GM23338 (cell line): ENCODE measurements at regions not wholly inside any gene's neighbourhood (a gene's known extent, or its start where the extent isn't known, plus 50 kb on each side); places are given as distances from the start of the nearest gene placed in this dataset.

Source experiments
- ATAC-seq: fragments of 200-7000 bp; cut with Tn5 transposase; 3 replicates; pipeline ENCODE4 v1.9.1; 2020
- DNase-seq: peaks from one replicate; pipeline ENCODE4 v3.0.0-alpha.2; 2015; ENCODE audit warnings: low spot score
- H2AFZ ChIP-seq: fragments of 200-600 bp; sonication (generic); 2 replicates; pipeline ENCODE4 v1.8.0; 2016; ENCODE audit warnings: antibody characterized with exemption, mild to moderate bottlenecking, moderate library complexity
- H3F3A ChIP-seq: fragments of 200-600 bp; sonication (generic); replicated peaks from 2 replicates; pipeline ENCODE4 v1.8.0; 2017; ENCODE audit warnings: antibody characterized with exemption, mixed run types, low read depth
- H3K27ac ChIP-seq: fragments of 200-600 bp; sonication (generic); 2 replicates; pipeline ENCODE4 v1.6.1; 2016; ENCODE audit warnings: low read depth
- H3K27me3 ChIP-seq: fragments of 200-600 bp; sonication (generic); 2 replicates; pipeline ENCODE4 v1.8.0; 2016; ENCODE audit warnings: mild to moderate bottlenecking, mixed run types, moderate library complexity; ENCODE audit not compliant: insufficient read depth
- H3K36me3 ChIP-seq: fragments of 200-600 bp; sonication (generic); 2 replicates; pipeline ENCODE4 v1.8.0; 2016; ENCODE audit warnings: mild to moderate bottlenecking; ENCODE audit not compliant: insufficient read depth
- H3K4me1 ChIP-seq: fragments of 200-600 bp; sonication (generic); 2 replicates; pipeline ENCODE4 v1.8.0; 2016; ENCODE audit warnings: mild to moderate bottlenecking, moderate library complexity; ENCODE audit not compliant: insufficient read depth
- H3K4me2 ChIP-seq: fragments of 200-600 bp; sonication (generic); 2 replicates; pipeline ENCODE4 v1.7.1; 2017; ENCODE audit warnings: mixed run types
- H3K4me3 ChIP-seq: fragments of 200-600 bp; sonication (generic); 2 replicates; pipeline ENCODE4 v1.6.1; 2016; ENCODE audit warnings: mixed run types
- H3K79me2 ChIP-seq: fragments of 200-600 bp; sonication (generic); replicated peaks from 2 replicates; pipeline ENCODE4 v1.8.0; 2017; ENCODE audit warnings: mild to moderate bottlenecking; ENCODE audit not compliant: insufficient read depth
- H3K9me2 ChIP-seq: fragments of 200-600 bp; sonication (generic); 2 replicates; pipeline ENCODE4 v1.8.0; 2017; ENCODE audit not compliant: insufficient read depth
- H4K20me1 ChIP-seq: fragments of 200-600 bp; sonication (generic); replicated peaks from 2 replicates; pipeline ENCODE4 v1.8.0; 2017; ENCODE audit warnings: mild to moderate bottlenecking; ENCODE audit not compliant: insufficient read depth
- H3K27ac Mint-ChIP-seq: 2 replicates; pipeline ENCODE4 v1.8.0; 2020; ENCODE audit warnings: inconsistent platforms, mild to moderate bottlenecking, moderate library complexity, mixed read lengths
- H3K27me3 Mint-ChIP-seq: 3 replicates; pipeline ENCODE4 v1.8.0; 2022; ENCODE audit warnings: low read depth, mild to moderate bottlenecking, moderate library complexity, mixed read lengths, inconsistent platforms; ENCODE audit not compliant: insufficient read depth, poor library complexity
- H3K36me3 Mint-ChIP-seq: 3 replicates; pipeline ENCODE4 v1.8.0; 2021; ENCODE audit warnings: low read depth, mild to moderate bottlenecking, inconsistent platforms, moderate library complexity, mixed read lengths
- H3K4me1 Mint-ChIP-seq: 3 replicates; pipeline ENCODE4 v1.8.0; 2020; ENCODE audit warnings: mild to moderate bottlenecking, inconsistent platforms, mixed read lengths
- H3K4me3 Mint-ChIP-seq: 3 replicates; pipeline ENCODE4 v1.8.0; 2021; ENCODE audit warnings: moderate library complexity, mild to moderate bottlenecking, inconsistent platforms, mixed read lengths
- H3K9me3 Mint-ChIP-seq: 3 replicates; pipeline ENCODE4 v1.8.0; 2020; ENCODE audit warnings: moderate library complexity, mild to moderate bottlenecking, inconsistent platforms, mixed read lengths
- CREB1 ChIP-seq: fragments of 250-450 bp; sonication (Bioruptor Pico); IDR thresholded peaks from 2 replicates; pipeline ENCODE4 v1.5.0; 2020; ENCODE audit warnings: low read depth, mild to moderate bottlenecking, moderate library complexity
- CTCF ChIP-seq, 2 experiments: fragments of 200-600 bp in 1 of 2; sonication (generic) in 1 of 2; conservative IDR thresholded peaks; 2 replicates each; pipeline versions ENCODE4 v1.5.1 to v1.6.1; 2016 to 2017; ENCODE audit warnings: antibody characterized with exemption in 2 of 2, low read depth in 2 of 2, mild to moderate bottlenecking in 2 of 2, moderate library complexity in 1 of 2
- ETS1 ChIP-seq: IDR thresholded peaks from 2 replicates; pipeline ENCODE4 v1.6.1; 2016; ENCODE audit warnings: antibody characterized with exemption
- EZH2 ChIP-seq: fragments of 200-600 bp; sonication (generic); IDR thresholded peaks from one replicate; pipeline ENCODE4 v1.8.0; 2017; ENCODE audit warnings: antibody characterized with exemption, mild to moderate bottlenecking, low read depth; ENCODE audit not compliant: unreplicated experiment
- JUNB ChIP-seq: IDR thresholded peaks from one replicate; pipeline ENCODE4 v1.6.1; 2016; ENCODE audit warnings: antibody characterized with exemption; ENCODE audit not compliant: unreplicated experiment
- NANOG ChIP-seq: IDR thresholded peaks from 2 replicates; pipeline ENCODE4 v1.6.1; 2016; ENCODE audit warnings: antibody characterized with exemption, borderline replicate concordance
- POLR2AphosphoS5 ChIP-seq: IDR thresholded peaks from 2 replicates; pipeline ENCODE4 v1.6.1; 2016; ENCODE audit warnings: antibody characterized with exemption, low read depth
- STAT1 ChIP-seq: IDR thresholded peaks from one replicate; pipeline ENCODE4 v1.6.1; 2016; ENCODE audit warnings: antibody characterized with exemption; ENCODE audit not compliant: unreplicated experiment
- ZNF114 ChIP-seq: fragments of 250-450 bp; sonication (Bioruptor Pico); IDR thresholded peaks from 2 replicates; pipeline ENCODE4 v1.5.0; 2020; ENCODE audit warnings: mild to moderate bottlenecking, moderate library complexity
- ZNF331 ChIP-seq: fragments of 250-450 bp; sonication (Bioruptor Pico); IDR thresholded peaks from 2 replicates; pipeline ENCODE4 v1.5.0; 2020; ENCODE audit warnings: low read depth, mild to moderate bottlenecking, moderate library complexity
- TF ChIP-seq, protein P1 (sequence below): IDR thresholded peaks from one replicate; pipeline ENCODE4 v1.6.1; 2018; ENCODE audit warnings: antibody characterized with exemption; ENCODE audit not compliant: unreplicated experiment

DNA sequence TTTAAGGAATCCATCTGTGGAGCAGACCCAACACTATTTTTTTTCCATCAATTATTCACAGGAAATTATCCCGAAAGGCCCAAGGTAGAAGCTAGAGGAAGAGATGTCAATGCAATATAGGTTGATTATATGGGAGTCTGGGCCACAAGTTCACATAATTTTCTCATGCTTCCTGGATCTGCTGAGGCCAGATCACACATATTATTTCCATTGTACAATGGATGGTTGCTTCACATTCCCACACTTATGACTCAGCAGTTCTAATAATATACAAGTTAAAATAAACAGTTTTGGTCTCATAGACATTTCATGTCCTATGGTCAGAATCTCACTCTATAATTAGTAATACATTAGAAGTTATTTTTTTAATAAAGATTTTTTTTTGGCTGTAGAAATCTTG, 66.0 kb upstream of the PTPRD start:
- no peak overlapping the region for H3K4me3 ChIP-seq
- no peaks in the 10 kb centered on the region for H3K79me2 ChIP-seq
- H3K27ac Mint-ChIP-seq = no peak overlapping the region
- H3K27ac ChIP-seq = no peak overlapping the region
- H3K27me3 ChIP-seq = no peaks in the 10 kb centered on the region
- H3K9me2 ChIP-seq = no peaks in the 10 kb centered on the region
- H3F3A ChIP-seq = no peaks in the 10 kb centered on the region
- no peaks in the 10 kb centered on the region for H3K36me3 ChIP-seq
- no peak overlapping the region for H3K4me3 Mint-ChIP-seq
- H3K27me3 Mint-ChIP-seq = no peaks in the 10 kb centered on the region
- no peak for ATAC-seq
- DNase-seq = no peak
- H3K4me1 ChIP-seq = no peaks in the 10 kb centered on the region
- no peaks in the 10 kb centered on the region; the same call in 2 of the 3 replicates for H3K4me1 Mint-ChIP-seq
- no peak overlapping the region for H2AFZ ChIP-seq
- no peaks in the 10 kb centered on the region for H4K20me1 ChIP-seq
- TF ChIP-seq ZNF331 = no peak
- no peak for TF ChIP-seq ZNF114 (CRISPR knock-in tag)
- H3K36me3 Mint-ChIP-seq = no peaks in the 10 kb centered on the region; the same call in 2 of the 3 replicates
- no peaks in the 10 kb centered on the region; the same call in 2 of the 3 replicates for H3K9me3 Mint-ChIP-seq
- H3K4me2 ChIP-seq = no peak overlapping the region

- no peaks in the 10 kb centered on the region for H4K20me1 ChIP-seq
- H3F3A ChIP-seq = no peaks in the 10 kb centered on the region
- Mint-ChIP-seq H3K4me1 (peaks cover 10% of the 10 kb centered on the region; the same call in 2 of the 3 replicates), H3K27me3 (peaks cover 1% of the 10 kb centered on the region), H3K27ac (no peak overlapping the region), H3K9me3 (no peaks in the 10 kb centered on the region), H3K4me3 (no peak overlapping the region), H3K36me3 (no peaks in the 10 kb centered on the region)
- 0 out of 2 replicates have a peak, but pooled peaks cover 5% of the 10 kb centered on the region for H3K4me1 ChIP-seq
- H3K36me3 ChIP-seq = no peaks in the 10 kb centered on the region
- no peaks in the 10 kb centered on the region for H3K27me3 ChIP-seq
- H3K27ac ChIP-seq = no peak overlapping the region
- no peak overlapping the region for H3K4me3 ChIP-seq
- ATAC-seq = no peak
- no peaks in the 10 kb centered on the region for H3K9me2 ChIP-seq
- H2AFZ ChIP-seq = no peak overlapping the region
- H3K4me2 ChIP-seq = no peak overlapping the region
- no peak for DNase-seq
- H3K79me2 ChIP-seq = no peaks in the 10 kb centered on the region
- TF ChIP-seq ZNF331 (no peak), ETS1 (no peak), POLR2AphosphoS5 (no peak), CTCF (conservative IDR thresholded peaks at IDR 0.05; ENCODE audit: low read depth in 2 of 2) (no peak)
Observed at GRCh38 chr9:10686943-10687342, 74.1 kb upstream of the PTPRD start.

GRCh38 chr9:10690546-10690945, 77.7 kb upstream of the PTPRD start:
- H3K27ac Mint-ChIP-seq = no peak overlapping the region
- Histone ChIP-seq H3K4me3 (no peak overlapping the region), H3K4me2 (no peak overlapping the region), H3K27ac (no peak overlapping the region), H2AFZ (no peak overlapping the region), H3F3A (no peaks in the 10 kb centered on the region), H3K36me3 (no peaks in the 10 kb centered on the region), H3K27me3 (no peaks in the 10 kb centered on the region), H3K4me1 (0 out of 2 replicates have a peak, but pooled peaks cover 5% of the 10 kb centered on the region), H3K9me2 (no peaks in the 10 kb centered on the region), H3K79me2 (no peaks in the 10 kb centered on the region), H4K20me1 (no peaks in the 10 kb centered on the region)
- no peak for DNase-seq
- H3K27me3 Mint-ChIP-seq = peaks cover 1% of the 10 kb centered on the region
- H3K36me3 Mint-ChIP-seq = no peaks in the 10 kb centered on the region
- peaks cover 10% of the 10 kb centered on the region; the same call in 2 of the 3 replicates for H3K4me1 Mint-ChIP-seq
- H3K4me3 Mint-ChIP-seq = no peak overlapping the region
- ATAC-seq = no peak
- no peaks in the 10 kb centered on the region for H3K9me3 Mint-ChIP-seq
- no peak for TF ChIP-seq EZH2
- no peak for TF ChIP-seq ETS1
- no peak for TF ChIP-seq JUNB
- TF ChIP-seq STAT1 = no peak
- TF ChIP-seq, protein P1, sequence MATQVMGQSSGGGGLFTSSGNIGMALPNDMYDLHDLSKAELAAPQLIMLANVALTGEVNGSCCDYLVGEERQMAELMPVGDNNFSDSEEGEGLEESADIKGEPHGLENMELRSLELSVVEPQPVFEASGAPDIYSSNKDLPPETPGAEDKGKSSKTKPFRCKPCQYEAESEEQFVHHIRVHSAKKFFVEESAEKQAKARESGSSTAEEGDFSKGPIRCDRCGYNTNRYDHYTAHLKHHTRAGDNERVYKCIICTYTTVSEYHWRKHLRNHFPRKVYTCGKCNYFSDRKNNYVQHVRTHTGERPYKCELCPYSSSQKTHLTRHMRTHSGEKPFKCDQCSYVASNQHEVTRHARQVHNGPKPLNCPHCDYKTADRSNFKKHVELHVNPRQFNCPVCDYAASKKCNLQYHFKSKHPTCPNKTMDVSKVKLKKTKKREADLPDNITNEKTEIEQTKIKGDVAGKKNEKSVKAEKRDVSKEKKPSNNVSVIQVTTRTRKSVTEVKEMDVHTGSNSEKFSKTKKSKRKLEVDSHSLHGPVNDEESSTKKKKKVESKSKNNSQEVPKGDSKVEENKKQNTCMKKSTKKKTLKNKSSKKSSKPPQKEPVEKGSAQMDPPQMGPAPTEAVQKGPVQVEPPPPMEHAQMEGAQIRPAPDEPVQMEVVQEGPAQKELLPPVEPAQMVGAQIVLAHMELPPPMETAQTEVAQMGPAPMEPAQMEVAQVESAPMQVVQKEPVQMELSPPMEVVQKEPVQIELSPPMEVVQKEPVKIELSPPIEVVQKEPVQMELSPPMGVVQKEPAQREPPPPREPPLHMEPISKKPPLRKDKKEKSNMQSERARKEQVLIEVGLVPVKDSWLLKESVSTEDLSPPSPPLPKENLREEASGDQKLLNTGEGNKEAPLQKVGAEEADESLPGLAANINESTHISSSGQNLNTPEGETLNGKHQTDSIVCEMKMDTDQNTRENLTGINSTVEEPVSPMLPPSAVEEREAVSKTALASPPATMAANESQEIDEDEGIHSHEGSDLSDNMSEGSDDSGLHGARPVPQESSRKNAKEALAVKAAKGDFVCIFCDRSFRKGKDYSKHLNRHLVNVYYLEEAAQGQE = no peak
- no peak for TF ChIP-seq NANOG
- no peak for TF ChIP-seq ZNF331
- TF ChIP-seq POLR2AphosphoS5 = no peak
- TF ChIP-seq ZNF114 (CRISPR knock-in tag) = no peak
- TF ChIP-seq CREB1 (CRISPR knock-in tag) = no peak
